Upper lobe of left lung (tissue), 6 donors: ENCODE measurements at regions not wholly inside any gene's neighbourhood (a gene's known extent, or its start where the extent isn't known, plus 50 kb on each side); places are given as distances from the start of the nearest gene placed in this dataset.

Source experiments
- ATAC-seq, 2 donors: fragments of 200-7000 bp; cut with Tn5 transposase; one replicate each; pipeline ENCODE4 v1.9.1; 2022; ENCODE audit warnings: mild to moderate bottlenecking in 2 of 2, moderate library complexity in 2 of 2; ENCODE audit not compliant: low FRiP score in 2 of 2
- DNase-seq, 2 donors: peaks; one replicate each; pipeline ENCODE4 v3.0.0-alpha.2; 2019 to 2020
- H3K27ac ChIP-seq, 4 donors: fragments of 200-600 bp; sonication (generic); one replicate each; pipeline ENCODE4 v1.5.1; 2016 to 2019
- H3K27me3 ChIP-seq, 4 donors: fragments of 200-600 bp; sonication (generic); one replicate each; pipeline ENCODE4 v1.5.1; 2017 to 2019
- H3K36me3 ChIP-seq, 4 donors: fragments of 200-600 bp; sonication (generic); one replicate each; pipeline ENCODE4 v1.5.1; 2016 to 2019
- H3K4me1 ChIP-seq, 4 donors: fragments of 200-600 bp; sonication (generic); one replicate each; pipeline ENCODE4 v1.5.1; 2018 to 2019
- H3K4me3 ChIP-seq, 4 donors: fragments of 200-600 bp; sonication (generic); one replicate each; pipeline ENCODE4 v1.5.1; 2017 to 2019; ENCODE audit warnings: mild to moderate bottlenecking in 2 of 4, moderate library complexity in 1 of 4
- H3K9me3 ChIP-seq, 4 donors: fragments of 200-600 bp; sonication (generic); one replicate each; pipeline ENCODE4 v1.5.1; 2018 to 2019
- EP300 ChIP-seq, 4 donors: sonication (generic); formaldehyde crosslinking; IDR thresholded peaks; one replicate each; pipeline ENCODE4 v1.5.1; 2017; ENCODE audit warnings: antibody characterized with exemption in 4 of 4, control low read depth in 2 of 4
- POLR2A ChIP-seq, 4 donors: fragments of 450-650 bp; IDR thresholded peaks; one replicate each; pipeline ENCODE4 v1.5.1; 2016 to 2017; ENCODE audit warnings: antibody characterized with exemption in 4 of 4, mild to moderate bottlenecking in 2 of 4
- POLR2AphosphoS5 ChIP-seq, 2 donors: sonication (generic); formaldehyde crosslinking; IDR thresholded peaks; one replicate each; pipeline ENCODE4 v1.5.1; 2017; ENCODE audit warnings: antibody characterized with exemption in 2 of 2
- whole genome bisulfite sequencing, 2 donors: methylation state at CpG; one replicate each; pipeline ENCODE4 v1.1.5; 2017 to 2018; 5-methylcytosine and 5-hydroxymethylcytosine counted together
- TF ChIP-seq, protein P1 (sequence below), 6 experiments: fragments of 450-650 bp in 4 of 6; fragments of 200-600 bp in 2 of 6; sonication (generic) in 2 of 6; IDR thresholded peaks; one replicate each; pipeline ENCODE4 v1.5.1; 2016 to 2019; ENCODE audit warnings: antibody characterized with exemption in 6 of 6
- donor health status: DM: no; HTN: no; CAD: no; lungs with moderate emphysema.
- donor health status: DM: no; HTN: yes; CAD: no; lungs with severe emphysema.

DNA sequence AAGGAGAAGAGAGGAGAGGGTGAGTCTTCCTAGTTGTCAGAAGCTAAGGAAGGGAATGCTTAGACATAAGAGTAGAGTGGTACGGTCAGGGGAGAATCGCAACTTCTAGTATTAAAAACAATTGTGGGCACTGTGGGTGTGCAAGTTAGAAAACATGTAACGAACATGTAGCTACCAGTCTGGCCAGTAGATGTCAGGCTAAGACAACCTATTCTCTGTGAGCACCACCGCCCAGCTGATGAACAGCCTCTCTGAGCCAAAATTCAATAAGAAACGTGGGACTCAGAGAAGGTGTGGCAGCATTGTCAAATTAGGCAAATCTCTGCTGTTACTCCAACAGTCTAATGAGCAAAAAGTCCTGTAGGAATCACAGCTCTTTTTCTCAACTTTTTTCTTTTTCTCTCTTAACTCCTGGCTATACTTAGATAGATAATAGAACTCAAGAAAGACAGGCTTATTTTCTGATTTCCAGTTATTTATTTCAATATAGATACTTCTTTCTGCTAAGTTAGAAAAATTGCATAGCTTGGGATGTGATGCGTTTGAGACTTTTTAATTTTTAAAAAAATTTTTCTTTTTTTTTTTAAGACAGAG lies 186.2 kb downstream of the USP12 start:
- H3K27me3 ChIP-seq, result no peaks in the 10 kb centered on the region
- WGBS, 2 donors, result 8 to 12% methylated on average over 6 of the region's 6 CpGs
- no peaks in the 10 kb centered on the region for H3K9me3 ChIP-seq

DNA sequence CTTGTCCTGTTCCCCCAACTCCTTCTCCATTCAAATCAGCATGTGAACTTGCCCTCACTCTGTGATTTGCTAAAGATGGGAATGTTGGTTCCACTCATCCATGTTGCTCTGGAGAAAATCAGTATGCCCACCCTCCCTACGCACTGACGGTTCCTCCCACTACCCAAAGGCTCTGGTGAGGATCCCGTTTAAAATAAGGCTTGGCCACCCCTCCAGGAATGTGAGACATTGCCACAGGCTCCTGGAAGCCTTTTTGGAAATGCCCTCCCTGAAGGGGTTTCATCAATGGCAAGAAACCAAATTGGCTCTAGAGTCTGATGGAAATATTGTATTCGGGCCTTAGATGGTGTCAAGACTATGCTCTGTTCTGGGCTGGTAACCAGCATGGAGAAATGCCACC lies 187.3 kb downstream of the USP12 start:
- Histone ChIP-seq H3K4me3 (no peak overlapping the region), H3K27ac (peak overlapping the region; percentile 56 to 75 (median 72)), H3K27me3 (no peaks in the 10 kb centered on the region), H3K9me3 (no peaks in the 10 kb centered on the region), H3K36me3 (no peaks in the 10 kb centered on the region), H3K4me1 (peaks cover 16 to 28% (median 22%) of the 10 kb centered on the region in 4 donors)
- WGBS, 2 donors, result 83 to 86% methylated on average over 4 of the region's 4 CpGs
- DNase-seq (no peak), ATAC-seq (no peak)
- TF ChIP-seq, protein P1, sequence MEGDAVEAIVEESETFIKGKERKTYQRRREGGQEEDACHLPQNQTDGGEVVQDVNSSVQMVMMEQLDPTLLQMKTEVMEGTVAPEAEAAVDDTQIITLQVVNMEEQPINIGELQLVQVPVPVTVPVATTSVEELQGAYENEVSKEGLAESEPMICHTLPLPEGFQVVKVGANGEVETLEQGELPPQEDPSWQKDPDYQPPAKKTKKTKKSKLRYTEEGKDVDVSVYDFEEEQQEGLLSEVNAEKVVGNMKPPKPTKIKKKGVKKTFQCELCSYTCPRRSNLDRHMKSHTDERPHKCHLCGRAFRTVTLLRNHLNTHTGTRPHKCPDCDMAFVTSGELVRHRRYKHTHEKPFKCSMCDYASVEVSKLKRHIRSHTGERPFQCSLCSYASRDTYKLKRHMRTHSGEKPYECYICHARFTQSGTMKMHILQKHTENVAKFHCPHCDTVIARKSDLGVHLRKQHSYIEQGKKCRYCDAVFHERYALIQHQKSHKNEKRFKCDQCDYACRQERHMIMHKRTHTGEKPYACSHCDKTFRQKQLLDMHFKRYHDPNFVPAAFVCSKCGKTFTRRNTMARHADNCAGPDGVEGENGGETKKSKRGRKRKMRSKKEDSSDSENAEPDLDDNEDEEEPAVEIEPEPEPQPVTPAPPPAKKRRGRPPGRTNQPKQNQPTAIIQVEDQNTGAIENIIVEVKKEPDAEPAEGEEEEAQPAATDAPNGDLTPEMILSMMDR (IDR thresholded peaks at IDR 0.05), result no peak
- TF ChIP-seq EP300 (IDR thresholded peaks at IDR 0.05), result no peak
- TF ChIP-seq POLR2AphosphoS5 (IDR thresholded peaks at IDR 0.05), result no peak
- no peak for TF ChIP-seq POLR2A (IDR thresholded peaks at IDR 0.05)

More for the DNA sequence above, 186.2 kb downstream of the USP12 start:
- TF ChIP-seq EP300 (IDR thresholded peaks at IDR 0.05), result no peak
- TF ChIP-seq, protein P1 (IDR thresholded peaks at IDR 0.05), result peak; percentile 59 to 92 (median 86)
- TF ChIP-seq POLR2AphosphoS5 (IDR thresholded peaks at IDR 0.05), result no peak
- H3K4me3 ChIP-seq, result no peak overlapping the region
- peak in 1 of 2 donors; percentile 70 for DNase-seq
- no peaks in the 10 kb centered on the region for H3K36me3 ChIP-seq
- no peak overlapping the region for H3K27ac ChIP-seq
- peaks cover 16 to 28% (median 22%) of the 10 kb centered on the region in 4 donors for H3K4me1 ChIP-seq
- peak; percentile 80 to 87 for ATAC-seq

DNA sequence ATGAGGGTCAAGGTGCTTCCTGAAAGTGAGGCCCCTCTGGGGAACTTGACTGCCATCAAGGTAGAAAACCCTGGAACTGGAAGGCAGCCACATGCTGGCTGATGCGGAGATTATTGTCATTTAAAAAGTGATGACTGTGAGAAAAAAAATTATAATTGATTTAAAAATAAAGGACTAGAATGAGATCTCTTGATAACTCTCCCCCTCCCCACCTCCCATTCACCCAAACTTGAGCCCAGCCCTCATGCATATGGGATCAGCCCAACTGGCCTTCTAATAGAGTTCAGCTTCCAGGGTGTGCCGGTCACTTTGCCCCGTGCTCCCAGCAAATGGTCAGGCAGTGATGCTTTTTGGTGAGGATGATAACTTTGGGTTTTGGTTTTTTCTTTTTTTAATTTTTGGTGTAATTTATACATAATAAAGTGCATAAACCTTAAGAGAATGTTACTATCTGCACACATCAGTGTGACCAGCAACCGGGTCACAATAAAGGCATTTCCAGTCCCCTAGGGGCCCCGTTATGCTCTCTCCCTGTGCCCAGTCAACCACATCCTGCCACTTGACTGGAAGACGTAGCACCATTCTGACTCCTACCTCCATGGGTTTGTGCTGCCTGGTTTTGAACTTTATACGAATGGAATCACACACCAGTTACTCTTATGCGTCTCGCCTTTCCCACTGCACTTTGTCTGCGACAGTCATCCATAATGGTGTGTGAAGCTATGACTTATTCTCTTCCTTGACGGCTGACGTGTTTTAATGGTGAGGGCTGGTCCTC lies 187.9 kb downstream of the USP12 start:
- Histone ChIP-seq H3K27ac (peak overlapping the region; percentile 56 to 75 (median 72)), H3K4me3 (no peak overlapping the region), H3K4me1 (peaks cover 16 to 27% (median 22%) of the 10 kb centered on the region in 4 donors), H3K36me3 (no peaks in the 10 kb centered on the region), H3K27me3 (no peaks in the 10 kb centered on the region), H3K9me3 (no peaks in the 10 kb centered on the region)
- DNase-seq (no peak), ATAC-seq (no peak)
- TF ChIP-seq POLR2A (IDR thresholded peaks at IDR 0.05) (no peak), EP300 (IDR thresholded peaks at IDR 0.05) (no peak), POLR2AphosphoS5 (IDR thresholded peaks at IDR 0.05) (no peak)
- TF ChIP-seq, protein P1 (IDR thresholded peaks at IDR 0.05), result no peak
- 64 to 75% methylated on average over 12 of the region's 12 CpGs for WGBS, 2 donors

DNA sequence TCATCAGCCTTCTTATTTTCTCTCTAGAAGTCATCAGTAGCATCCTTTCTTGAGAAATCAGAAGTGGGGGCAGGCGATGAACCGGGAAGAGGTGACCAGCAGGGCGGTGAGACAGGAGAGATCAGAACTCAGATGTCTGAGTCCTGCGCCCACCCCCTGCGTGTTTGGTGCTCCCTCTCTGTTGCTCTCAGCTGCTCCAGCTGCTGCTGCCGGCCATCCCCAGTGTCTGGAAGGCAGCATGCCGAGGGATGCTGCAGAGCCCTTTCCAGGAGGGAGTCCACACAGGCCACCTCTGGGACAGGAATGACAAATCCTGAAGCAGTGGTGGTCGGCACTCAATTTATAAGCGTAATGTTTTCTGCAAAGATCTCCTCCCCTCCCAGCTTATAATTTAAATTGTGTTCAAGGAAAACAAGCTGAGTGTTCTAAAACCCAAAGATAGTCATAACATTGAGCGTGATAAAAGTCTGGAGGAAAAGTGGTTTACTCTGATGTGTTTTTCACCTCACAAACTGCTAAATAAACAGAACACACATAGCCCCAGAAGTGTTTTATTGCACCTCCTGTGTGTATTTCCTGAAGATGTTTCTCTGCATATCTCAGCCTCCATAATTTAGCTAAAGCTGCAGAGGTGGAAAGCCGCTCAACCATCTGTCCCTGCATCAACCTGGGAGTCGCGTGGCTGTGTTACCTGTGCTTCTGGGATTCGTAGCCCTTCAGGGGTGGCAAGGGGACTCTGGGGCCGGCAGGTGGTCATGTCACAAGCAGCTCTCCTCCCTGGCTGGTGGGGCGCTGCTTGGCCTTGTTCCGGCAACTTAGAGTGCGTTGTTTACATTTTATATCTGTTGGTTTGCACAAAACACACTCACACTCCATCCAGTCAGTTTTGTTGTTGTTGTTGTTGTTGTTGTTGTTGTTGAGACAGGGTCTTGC lies 191.2 kb downstream of the USP12 start:
- WGBS, 2 donors, result 85 to 89% methylated on average over 18 of the region's 18 CpGs
- no peaks in the 10 kb centered on the region for H3K36me3 ChIP-seq
- TF ChIP-seq, protein P1 (IDR thresholded peaks at IDR 0.05), result no peak
- H3K4me3 ChIP-seq, result no peak overlapping the region
- H3K9me3 ChIP-seq, result no peaks in the 10 kb centered on the region
- peaks cover 12 to 22% (median 17%) of the 10 kb centered on the region in 4 donors for H3K4me1 ChIP-seq
- H3K27me3 ChIP-seq, result no peaks in the 10 kb centered on the region
- no peak overlapping the region for H3K27ac ChIP-seq
- DNase-seq (no peak), ATAC-seq (no peak)
